DOHH2 (cell line): ENCODE measurements at regions not wholly inside any gene's neighbourhood (a gene's known extent, or its start where the extent isn't known, plus 50 kb on each side); places are given as distances from the start of the nearest gene placed in this dataset.
"Not testable (repeated sequence)": the region's sequence is repeated elsewhere in the genome, so short reads cannot be mapped to it uniquely, and the experiment has no call there.

Source experiments
- H3F3A ChIP-seq: fragments of 200-600 bp; sonication (generic), shearing (Covaris generic); 2 replicates; pipeline ENCODE4 v1.6.0; 2016; ENCODE audit warnings: antibody characterized with exemption, mild to moderate bottlenecking; ENCODE audit not compliant: control insufficient read depth, insufficient read depth
- H3K27ac ChIP-seq: fragments of 200-600 bp; sonication (generic); 2 replicates; pipeline ENCODE4 v1.5.1; 2014; ENCODE audit warnings: low read depth, mild to moderate bottlenecking, low read length, moderate library complexity
- H3K27me3 ChIP-seq: fragments of 200-600 bp; sonication (generic); 2 replicates; pipeline ENCODE4 v1.6.1; 2014; ENCODE audit warnings: mild to moderate bottlenecking, low read length, mixed read lengths; ENCODE audit not compliant: control insufficient read depth
- H3K36me3 ChIP-seq: fragments of 200-600 bp; sonication (generic); 2 replicates; pipeline ENCODE4 v1.6.1; 2014; ENCODE audit warnings: mild to moderate bottlenecking, low read length, moderate library complexity, mixed read lengths; ENCODE audit not compliant: control insufficient read depth
- H3K4me1 ChIP-seq: fragments of 200-600 bp; sonication (generic); 2 replicates; pipeline ENCODE4 v1.6.1; 2014; ENCODE audit warnings: mild to moderate bottlenecking, low read length, mixed read lengths; ENCODE audit not compliant: control insufficient read depth
- H3K4me2 ChIP-seq: fragments of 200-600 bp; sonication (generic); 2 replicates; pipeline ENCODE4 v1.6.0; 2014; ENCODE audit warnings: mild to moderate bottlenecking, low read length, moderate library complexity
- H3K4me3 ChIP-seq: fragments of 200-600 bp; sonication (generic); 2 replicates; pipeline ENCODE4 v1.5.1; 2014; ENCODE audit warnings: mild to moderate bottlenecking, low read length, mixed read lengths
- H3K79me2 ChIP-seq: fragments of 200-600 bp; sonication (generic); 2 replicates; pipeline ENCODE4 v1.6.1; 2014; ENCODE audit warnings: mild to moderate bottlenecking, low read length, mixed read lengths; ENCODE audit not compliant: control insufficient read depth
- H3K9me2 ChIP-seq: fragments of 200-600 bp; sonication (generic); replicated peaks from 2 replicates; pipeline ENCODE4 v1.6.1; 2014; ENCODE audit warnings: mild to moderate bottlenecking, low read length, mixed read lengths; ENCODE audit not compliant: control insufficient read depth
- H3K9me3 ChIP-seq: fragments of 200-600 bp; sonication (generic); 2 replicates; pipeline ENCODE4 v1.6.1; 2014; ENCODE audit warnings: antibody characterized with exemption, low read length, mixed read lengths; ENCODE audit not compliant: control insufficient read depth, insufficient read depth
- H4K20me1 ChIP-seq: fragments of 200-600 bp; sonication (generic); 2 replicates; pipeline ENCODE4 v1.6.0; 2014; ENCODE audit warnings: low read depth, mild to moderate bottlenecking, antibody characterized with exemption, low read length, moderate library complexity; ENCODE audit not compliant: control insufficient read depth, insufficient read depth
- EZH2phosphoT487 ChIP-seq: fragments of 200-600 bp; sonication (generic); IDR thresholded peaks from 2 replicates; pipeline ENCODE4 v1.6.1; 2017; ENCODE audit warnings: borderline replicate concordance, mild to moderate bottlenecking, antibody characterized with exemption, low read length, moderate library complexity, mixed read lengths
- TF ChIP-seq, protein P1 (sequence below): fragments of 200-600 bp; sonication (generic); IDR thresholded peaks from one replicate; pipeline ENCODE4 v1.5.1; 2014; ENCODE audit warnings: antibody characterized with exemption, mild to moderate bottlenecking, low read depth, low read length; ENCODE audit not compliant: poor library complexity, severe bottlenecking

DNA sequence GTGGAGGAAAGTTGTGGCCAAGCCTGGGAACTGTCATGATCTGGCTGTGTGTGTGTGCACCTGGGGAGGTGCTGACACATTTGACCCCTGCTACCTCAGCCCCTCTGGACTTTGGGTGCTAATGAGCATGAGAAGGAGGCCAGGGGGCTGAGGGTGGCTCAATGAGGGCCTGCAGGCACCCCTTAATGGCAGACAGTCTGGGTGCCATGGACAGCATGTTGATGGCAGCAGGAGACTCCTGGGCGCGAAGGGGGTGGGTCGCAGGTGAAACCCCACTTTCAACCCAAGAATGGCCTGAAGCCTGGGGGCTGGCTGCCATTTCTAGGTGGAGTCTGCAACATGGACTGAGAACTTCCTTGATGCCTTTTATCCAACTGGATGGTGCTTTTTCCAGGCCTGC is 216.4 kb upstream of the TRPC4 start:
- no peaks in the 10 kb centered on the region for H4K20me1 ChIP-seq
- H3K9me2 ChIP-seq = no peaks in the 10 kb centered on the region
- no peak for TF ChIP-seq EZH2phosphoT487
- TF ChIP-seq, protein P1, sequence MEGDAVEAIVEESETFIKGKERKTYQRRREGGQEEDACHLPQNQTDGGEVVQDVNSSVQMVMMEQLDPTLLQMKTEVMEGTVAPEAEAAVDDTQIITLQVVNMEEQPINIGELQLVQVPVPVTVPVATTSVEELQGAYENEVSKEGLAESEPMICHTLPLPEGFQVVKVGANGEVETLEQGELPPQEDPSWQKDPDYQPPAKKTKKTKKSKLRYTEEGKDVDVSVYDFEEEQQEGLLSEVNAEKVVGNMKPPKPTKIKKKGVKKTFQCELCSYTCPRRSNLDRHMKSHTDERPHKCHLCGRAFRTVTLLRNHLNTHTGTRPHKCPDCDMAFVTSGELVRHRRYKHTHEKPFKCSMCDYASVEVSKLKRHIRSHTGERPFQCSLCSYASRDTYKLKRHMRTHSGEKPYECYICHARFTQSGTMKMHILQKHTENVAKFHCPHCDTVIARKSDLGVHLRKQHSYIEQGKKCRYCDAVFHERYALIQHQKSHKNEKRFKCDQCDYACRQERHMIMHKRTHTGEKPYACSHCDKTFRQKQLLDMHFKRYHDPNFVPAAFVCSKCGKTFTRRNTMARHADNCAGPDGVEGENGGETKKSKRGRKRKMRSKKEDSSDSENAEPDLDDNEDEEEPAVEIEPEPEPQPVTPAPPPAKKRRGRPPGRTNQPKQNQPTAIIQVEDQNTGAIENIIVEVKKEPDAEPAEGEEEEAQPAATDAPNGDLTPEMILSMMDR = no peak
- H3K27me3 ChIP-seq = no peaks in the 10 kb centered on the region
- no peak overlapping the region for H3K4me2 ChIP-seq
- H3K4me1 ChIP-seq = no peaks in the 10 kb centered on the region
- no peak overlapping the region for H3K27ac ChIP-seq
- no peaks in the 10 kb centered on the region for H3K36me3 ChIP-seq
- no peaks in the 10 kb centered on the region for H3F3A ChIP-seq
- no peak overlapping the region for H3K4me3 ChIP-seq
- peaks cover 12% of the 10 kb centered on the region; the same call in 1 of the 2 replicates for H3K9me3 ChIP-seq
- H3K79me2 ChIP-seq = no peaks in the 10 kb centered on the region

DNA sequence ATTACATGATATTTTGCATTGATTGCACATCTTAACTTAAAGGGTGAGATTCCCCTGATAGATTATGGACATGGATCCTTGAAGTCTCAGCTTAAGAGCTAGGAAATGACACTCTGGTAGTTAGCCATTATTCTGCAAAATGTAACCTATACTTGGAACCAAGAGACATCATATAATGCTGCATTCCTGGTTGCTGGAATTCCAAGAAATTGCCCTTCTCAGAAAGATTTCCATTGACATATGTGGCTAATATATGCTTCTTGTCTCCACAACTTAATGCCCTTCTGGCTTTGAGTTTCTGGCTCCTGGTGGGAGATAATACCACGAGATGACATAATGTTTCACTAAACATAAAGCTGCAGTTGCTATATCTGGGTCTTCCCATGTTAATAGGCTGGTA is 204.4 kb upstream of the TRPC4 start:
- H3K9me3 ChIP-seq = no peaks in the 10 kb centered on the region
- no peak overlapping the region for H3K4me2 ChIP-seq
- no peaks in the 10 kb centered on the region for H3K4me1 ChIP-seq
- H3K4me3 ChIP-seq = no peak overlapping the region
- no peaks in the 10 kb centered on the region for H3K9me2 ChIP-seq
- H4K20me1 ChIP-seq = no peaks in the 10 kb centered on the region
- H3F3A ChIP-seq = no peaks in the 10 kb centered on the region
- H3K27me3 ChIP-seq = no peaks in the 10 kb centered on the region
- H3K36me3 ChIP-seq = no peaks in the 10 kb centered on the region
- no peak for TF ChIP-seq EZH2phosphoT487
- TF ChIP-seq, protein P1 = no peak
- H3K27ac ChIP-seq = no peak overlapping the region
- no peaks in the 10 kb centered on the region for H3K79me2 ChIP-seq

DNA sequence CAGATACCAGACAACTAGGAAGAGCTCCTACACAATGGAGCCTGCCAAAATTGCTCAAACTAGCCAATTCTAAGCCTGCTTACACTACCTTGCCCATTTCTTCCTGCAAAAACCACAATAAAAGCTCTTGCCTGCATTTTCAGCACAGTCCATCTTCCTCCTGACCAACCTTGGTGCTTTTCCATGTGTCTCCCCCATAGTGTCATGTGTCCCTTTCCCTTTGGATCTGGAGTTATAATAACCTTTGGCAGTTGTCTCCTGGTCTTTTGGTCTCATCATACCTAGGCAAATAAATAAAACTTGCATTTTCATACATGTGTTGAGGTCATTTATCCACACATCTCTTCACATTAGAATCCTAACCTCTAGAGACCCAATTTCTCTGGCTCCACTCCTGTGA is 203.1 kb upstream of the TRPC4 start:
- no peaks in the 10 kb centered on the region for H3K9me3 ChIP-seq
- no peaks in the 10 kb centered on the region for H3K9me2 ChIP-seq
- no peaks in the 10 kb centered on the region for H3K79me2 ChIP-seq

DNA sequence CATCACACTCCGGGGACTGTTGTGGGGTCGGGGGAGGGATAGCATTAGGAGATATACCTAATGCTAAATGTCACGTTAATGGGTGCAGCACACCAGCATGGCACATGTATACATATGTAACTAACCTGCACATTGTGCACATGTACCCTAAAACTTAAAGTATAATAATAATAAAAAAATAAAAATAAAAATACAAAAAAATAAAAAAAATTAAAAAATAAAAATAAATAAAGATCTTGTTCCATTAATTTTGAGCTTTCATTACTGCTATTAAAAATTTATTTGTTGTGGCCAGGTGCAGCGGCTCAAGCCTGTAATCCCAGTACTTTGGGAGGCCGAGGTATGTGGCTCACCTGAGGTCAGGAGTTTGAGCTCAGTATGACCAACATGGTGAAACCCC is 201.8 kb upstream of the TRPC4 start:
- not testable (repeated sequence) for H3K36me3 ChIP-seq, H3K79me2 ChIP-seq, H3K27me3 ChIP-seq, H4K20me1 ChIP-seq, H3K9me2 ChIP-seq, H3K4me3 ChIP-seq, H3F3A ChIP-seq, H3K4me2 ChIP-seq, H3K4me1 ChIP-seq, H3K9me3 ChIP-seq, H3K27ac ChIP-seq

More for the DNA sequence above, 203.1 kb upstream of the TRPC4 start:
- Histone ChIP-seq H3K27me3 (no peaks in the 10 kb centered on the region), H4K20me1 (no peaks in the 10 kb centered on the region), H3F3A (no peaks in the 10 kb centered on the region), H3K27ac (no peak overlapping the region), H3K36me3 (no peaks in the 10 kb centered on the region), H3K4me1 (no peaks in the 10 kb centered on the region), H3K4me2 (no peak overlapping the region), H3K4me3 (no peak overlapping the region)
- TF ChIP-seq, protein P1 = no peak
- TF ChIP-seq EZH2phosphoT487 = no peak
